Gastroesophageal sphincter (tissue), 4 donors: ENCODE measurements at regions not wholly inside any gene's neighbourhood (a gene's known extent, or its start where the extent isn't known, plus 50 kb on each side); places are given as distances from the start of the nearest gene placed in this dataset.

ENCODE experiments used
- ATAC-seq: fragments of 150-250 bp; one replicate; pipeline ENCODE4 v1.9.1; 2016; ENCODE audit warnings: mild to moderate bottlenecking, moderate library complexity
- H3K27ac ChIP-seq, 4 donors: fragments of 200-600 bp; sonication (generic) in 3 of 4; 1 replicate in 3 of 4; 2 replicates in 1 of 4; pipeline ENCODE4 v1.5.1; 2016 to 2019
- H3K27me3 ChIP-seq: fragments of 200-600 bp; sonication (generic); one replicate; pipeline ENCODE4 v1.5.1; 2019
- H3K36me3 ChIP-seq, 2 donors: fragments of 200-600 bp; sonication (generic); one replicate each; pipeline ENCODE4 v1.5.1; 2019; ENCODE audit warnings: control low read depth in 1 of 2
- H3K4me1 ChIP-seq, 3 donors: fragments of 200-600 bp; sonication (generic); 1 replicate in 2 of 3; 2 replicates in 1 of 3; pipeline ENCODE4 v1.5.1; 2016 to 2019; ENCODE audit warnings: control low read depth in 2 of 3
- H3K4me3 ChIP-seq, 2 donors: fragments of 200-600 bp; sonication (generic); one replicate each; pipeline ENCODE4 v1.5.1; 2019; ENCODE audit warnings: mild to moderate bottlenecking in 1 of 2, moderate library complexity in 1 of 2
- H3K9me3 ChIP-seq, 3 donors: fragments of 200-600 bp; sonication (generic); one replicate each; pipeline ENCODE4 v1.5.1; 2017 to 2019; ENCODE audit warnings: control low read depth in 2 of 3
- EP300 ChIP-seq: sonication (generic); formaldehyde crosslinking; IDR thresholded peaks from one replicate; pipeline ENCODE4 v1.6.1; 2017; ENCODE audit warnings: antibody characterized with exemption, mild to moderate bottlenecking
- POLR2A ChIP-seq, 2 donors: fragments of 450-650 bp; IDR thresholded peaks; one replicate each; pipeline ENCODE4 v1.6.1; 2017; ENCODE audit warnings: antibody characterized with exemption in 2 of 2, mild to moderate bottlenecking in 2 of 2, moderate library complexity in 1 of 2
- POLR2AphosphoS5 ChIP-seq: sonication (generic); formaldehyde crosslinking; IDR thresholded peaks from one replicate; pipeline ENCODE4 v1.6.1; 2017; ENCODE audit warnings: antibody characterized with exemption
- WGBS, 2 donors: methylation state at CpG; one replicate each; pipeline ENCODE4 v1.1.5; 2018; ENCODE audit warnings: low coverage in 1 of 2; 5-methylcytosine and 5-hydroxymethylcytosine counted together
- TF ChIP-seq, protein P1 (sequence below), 4 experiments: fragments of 200-600 bp in 2 of 4; fragments of 450-650 bp in 2 of 4; sonication (generic) in 1 of 4; IDR thresholded peaks; one replicate each; pipeline ENCODE4 v1.5.1; 2017 to 2019; ENCODE audit warnings: antibody characterized with exemption in 4 of 4, mild to moderate bottlenecking in 2 of 4, moderate library complexity in 2 of 4

- TF ChIP-seq EP300 (no peak), POLR2AphosphoS5 (no peak), POLR2A (IDR thresholded peaks at IDR 0.05) (no peak)
- TF ChIP-seq, protein P1, sequence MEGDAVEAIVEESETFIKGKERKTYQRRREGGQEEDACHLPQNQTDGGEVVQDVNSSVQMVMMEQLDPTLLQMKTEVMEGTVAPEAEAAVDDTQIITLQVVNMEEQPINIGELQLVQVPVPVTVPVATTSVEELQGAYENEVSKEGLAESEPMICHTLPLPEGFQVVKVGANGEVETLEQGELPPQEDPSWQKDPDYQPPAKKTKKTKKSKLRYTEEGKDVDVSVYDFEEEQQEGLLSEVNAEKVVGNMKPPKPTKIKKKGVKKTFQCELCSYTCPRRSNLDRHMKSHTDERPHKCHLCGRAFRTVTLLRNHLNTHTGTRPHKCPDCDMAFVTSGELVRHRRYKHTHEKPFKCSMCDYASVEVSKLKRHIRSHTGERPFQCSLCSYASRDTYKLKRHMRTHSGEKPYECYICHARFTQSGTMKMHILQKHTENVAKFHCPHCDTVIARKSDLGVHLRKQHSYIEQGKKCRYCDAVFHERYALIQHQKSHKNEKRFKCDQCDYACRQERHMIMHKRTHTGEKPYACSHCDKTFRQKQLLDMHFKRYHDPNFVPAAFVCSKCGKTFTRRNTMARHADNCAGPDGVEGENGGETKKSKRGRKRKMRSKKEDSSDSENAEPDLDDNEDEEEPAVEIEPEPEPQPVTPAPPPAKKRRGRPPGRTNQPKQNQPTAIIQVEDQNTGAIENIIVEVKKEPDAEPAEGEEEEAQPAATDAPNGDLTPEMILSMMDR (IDR thresholded peaks at IDR 0.05) = no peak
- Histone ChIP-seq H3K27me3 (no peaks in the 10 kb centered on the region), H3K9me3 (no peaks in the 10 kb centered on the region), H3K36me3 (no peaks in the 10 kb centered on the region), H3K27ac (no peak overlapping the region), H3K4me1 (peaks cover 0 to 11% (median 7%) of the 10 kb centered on the region in 3 donors), H3K4me3 (no peak overlapping the region)
- WGBS, 2 donors = 74 to 75% methylated on average over 4 to 9 of the region's 10 CpGs
- no peak for ATAC-seq
Observed at GRCh38 chr11:34001557-34002064, 49.9 kb upstream of the CAPRIN1 start.

DNA sequence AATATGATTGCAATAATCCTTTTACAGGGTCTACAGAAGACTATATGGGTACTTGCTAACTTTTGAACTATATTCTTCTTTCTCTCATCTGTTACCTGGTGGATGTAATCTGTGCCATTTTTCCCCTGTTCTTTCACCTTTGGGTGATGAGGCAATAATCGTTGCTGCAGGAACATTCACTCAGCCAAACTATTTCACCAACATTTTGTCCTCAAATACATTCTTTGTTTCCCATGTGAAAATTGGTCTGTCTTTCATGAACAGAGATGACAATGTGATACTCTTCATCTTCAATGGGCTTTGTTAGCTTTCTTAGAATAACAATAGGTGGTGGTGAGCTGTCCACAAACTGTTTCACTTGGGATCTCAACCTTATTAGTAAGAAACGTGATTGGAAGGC, 52.1 kb upstream of the CAPRIN1 start:
- ATAC-seq = no peak
- no peaks in the 10 kb centered on the region for H3K36me3 ChIP-seq
- H3K27me3 ChIP-seq = no peaks in the 10 kb centered on the region
- 34 to 56% methylated on average over 2 of the region's 2 CpGs for WGBS, 2 donors
- H3K4me1 ChIP-seq = peaks cover 0 to 11% (median 7%) of the 10 kb centered on the region in 3 donors
- TF ChIP-seq POLR2AphosphoS5 = no peak
- TF ChIP-seq POLR2A (IDR thresholded peaks at IDR 0.05) = no peak
- TF ChIP-seq, protein P1 (IDR thresholded peaks at IDR 0.05) = no peak
- H3K9me3 ChIP-seq = no peaks in the 10 kb centered on the region
- no peak overlapping the region for H3K27ac ChIP-seq
- no peak overlapping the region for H3K4me3 ChIP-seq

DNA sequence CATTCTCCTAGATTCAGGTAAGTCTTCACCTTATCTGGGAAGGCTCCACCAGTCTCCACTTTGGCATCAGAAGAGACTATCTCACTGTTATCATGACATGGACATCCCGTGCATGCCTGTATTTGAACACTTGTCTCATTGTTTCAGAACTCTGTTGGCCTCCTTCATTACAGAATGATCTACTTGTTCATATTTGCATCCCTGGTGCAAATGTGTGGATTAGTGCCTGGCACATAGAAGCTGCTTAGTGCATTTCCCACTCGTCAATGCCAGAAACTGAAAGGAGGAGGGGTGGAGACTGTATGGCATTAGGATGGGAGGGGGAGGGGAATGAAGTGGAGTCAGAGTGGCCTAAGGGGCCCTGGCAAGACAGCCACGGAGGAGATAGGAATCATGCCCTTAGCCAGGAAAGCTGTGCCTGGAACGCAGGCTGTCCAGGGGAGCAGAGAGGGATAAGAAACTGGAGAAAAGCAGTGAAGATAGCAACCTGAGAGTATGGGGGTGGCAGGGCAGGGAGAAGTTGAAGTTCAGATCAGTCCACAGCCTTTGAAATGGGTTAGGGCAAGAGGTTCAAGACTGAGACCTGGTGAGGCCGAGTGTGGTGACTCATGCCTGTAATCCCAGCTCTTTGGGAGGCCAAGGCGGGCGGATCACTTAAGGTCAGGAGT, 53.8 kb upstream of the CAPRIN1 start:
- TF ChIP-seq, protein P1 (IDR thresholded peaks at IDR 0.05) = no peak
- TF ChIP-seq EP300 = no peak
- TF ChIP-seq POLR2A (IDR thresholded peaks at IDR 0.05) = no peak
- no peak for TF ChIP-seq POLR2AphosphoS5
- Histone ChIP-seq H3K27me3 (no peaks in the 10 kb centered on the region), H3K27ac (no peak overlapping the region), H3K9me3 (no peaks in the 10 kb centered on the region), H3K4me3 (no peak overlapping the region), H3K36me3 (no peaks in the 10 kb centered on the region), H3K4me1 (peaks cover 0 to 11% (median 7%) of the 10 kb centered on the region in 3 donors)
- no peak for ATAC-seq
- 35 to 70% methylated on average over 4 to 6 of the region's 7 CpGs for WGBS, 2 donors

GRCh38 chr11:33996498-33997454, 54.8 kb upstream of the CAPRIN1 start:
- H3K36me3 ChIP-seq = no peaks in the 10 kb centered on the region
- H3K27me3 ChIP-seq = no peaks in the 10 kb centered on the region
- peak; percentile 89 for ATAC-seq
- no peaks in the 10 kb centered on the region for H3K9me3 ChIP-seq
- peaks cover 0 to 11% (median 7%) of the 10 kb centered on the region in 3 donors for H3K4me1 ChIP-seq
- TF ChIP-seq POLR2A (IDR thresholded peaks at IDR 0.05) = no peak
- peak; percentile 5 for TF ChIP-seq POLR2AphosphoS5
- TF ChIP-seq, protein P1 (IDR thresholded peaks at IDR 0.05) = peak; percentile 63 to 87 (median 81)
- no peak overlapping the region for H3K27ac ChIP-seq
- WGBS, 2 donors = 8 to 22% methylated on average over 11 to 15 of the region's 25 CpGs
- no peak overlapping the region for H3K4me3 ChIP-seq
